NCI-H748 (cell line): ENCODE measurements at regions not wholly inside any gene's neighbourhood (a gene's known extent, or its start where the extent isn't known, plus 50 kb on each side); places are given as distances from the start of the nearest gene placed in this dataset.

Source experiments
- DNase-seq: peaks from one replicate; lab custom pipeline; 2025; ENCODE audit not compliant: unreplicated experiment; lab: John Stamatoyannopoulos, UW

- DNase-seq, result no peak
These were observed 415.1 kb upstream of the NEGR1 start for GRCh38 chr1:72697410-72697809.

GRCh38 chr1:72693899-72694298, 411.6 kb upstream of the NEGR1 start:
- no peak for DNase-seq

- no peak for DNase-seq
These were observed 411.0 kb upstream of the NEGR1 start for GRCh38 chr1:72693376-72693775.

DNA sequence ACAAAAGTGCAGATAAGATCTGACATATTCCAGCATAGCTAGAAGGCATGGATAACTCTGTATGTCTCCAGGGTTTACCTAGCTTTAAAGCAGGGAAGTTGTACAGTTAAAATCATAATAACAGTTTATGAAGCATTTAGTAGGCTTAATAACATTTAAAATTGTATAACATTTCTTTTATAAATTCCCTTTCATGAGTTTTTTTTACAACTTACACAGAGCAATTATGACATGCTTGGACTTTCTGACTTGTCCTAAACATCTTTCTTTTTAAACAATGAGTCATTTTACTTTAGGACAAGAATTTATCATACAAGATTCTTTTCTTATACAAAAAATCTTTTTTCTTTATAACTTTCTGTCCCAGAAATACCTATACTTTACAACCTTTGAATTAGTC, 408.5 kb upstream of the NEGR1 start:
- DNase-seq, result no peak

DNA sequence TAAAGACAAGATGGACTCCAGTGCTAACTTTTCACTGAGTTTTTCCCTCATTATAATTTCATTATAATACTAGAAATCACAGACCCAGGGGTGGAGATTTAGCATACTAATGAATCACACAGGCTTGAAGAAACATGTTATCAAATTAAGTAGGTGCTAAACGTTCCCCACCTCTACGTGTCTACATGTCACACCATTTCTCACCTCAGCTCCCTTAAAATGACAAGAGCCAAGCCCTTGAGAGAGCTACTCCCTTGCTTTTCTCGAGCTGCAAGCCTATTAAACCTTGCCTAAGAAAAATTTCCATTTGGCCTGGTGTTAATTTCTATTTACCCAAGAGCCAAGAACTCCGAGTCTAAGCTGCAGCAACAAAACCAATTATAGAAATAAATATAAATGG, 396.3 kb upstream of the NEGR1 start:
- DNase-seq, result no peak

GRCh38 chr1:72670902-72671301, 388.6 kb upstream of the NEGR1 start:
- DNase-seq, result peak; percentile 76

DNA sequence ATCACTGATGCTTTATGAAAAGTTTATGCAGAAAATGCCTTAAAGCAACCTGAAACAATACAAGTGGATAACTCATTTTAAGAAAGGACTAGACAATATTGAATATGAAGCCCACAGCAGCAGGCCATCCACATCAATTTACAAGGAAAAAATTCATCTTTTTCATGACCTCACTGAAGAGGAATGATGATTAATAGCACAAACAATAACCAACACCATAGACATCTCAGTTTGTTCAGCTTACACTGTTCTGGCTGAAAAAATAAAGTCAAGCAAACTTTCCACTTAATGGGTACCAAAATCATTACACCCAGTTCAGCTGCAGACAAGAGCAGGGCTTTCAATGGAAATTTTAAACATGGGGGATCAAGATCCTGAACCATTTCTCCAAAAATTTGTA, 380.6 kb upstream of the NEGR1 start:
- no peak for DNase-seq

DNA sequence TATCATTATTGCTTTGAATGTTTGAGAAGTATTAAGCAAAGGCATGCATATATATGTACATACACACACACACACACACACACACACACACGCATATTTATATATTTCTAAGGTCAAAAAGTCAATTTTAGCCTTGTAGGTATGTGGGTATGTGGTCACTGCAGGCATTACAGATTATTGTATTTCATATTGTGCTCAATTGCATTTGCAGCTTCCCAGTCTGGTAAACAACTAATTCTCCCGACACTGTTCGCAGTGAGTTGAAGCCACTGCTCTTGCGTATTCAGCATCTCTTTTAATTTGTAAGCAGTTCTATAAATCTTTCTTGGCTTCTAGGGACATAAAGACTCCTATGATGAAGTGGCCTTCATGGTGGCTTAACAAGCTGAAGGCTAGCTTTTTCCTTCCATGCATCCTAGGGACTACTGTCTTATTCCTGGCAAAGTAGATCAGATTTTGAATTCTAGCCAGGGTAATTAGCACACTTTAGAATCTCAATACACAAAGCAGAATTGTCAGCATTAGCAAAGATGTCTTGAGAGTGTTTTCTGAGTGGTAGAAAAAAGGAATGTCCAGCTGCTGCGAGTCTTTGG, 368.6 kb upstream of the NEGR1 start:
- DNase-seq, result no peak

- no peak for DNase-seq
These were observed 367.7 kb upstream of the NEGR1 start for GRCh38 chr1:72649991-72650390.

DNA sequence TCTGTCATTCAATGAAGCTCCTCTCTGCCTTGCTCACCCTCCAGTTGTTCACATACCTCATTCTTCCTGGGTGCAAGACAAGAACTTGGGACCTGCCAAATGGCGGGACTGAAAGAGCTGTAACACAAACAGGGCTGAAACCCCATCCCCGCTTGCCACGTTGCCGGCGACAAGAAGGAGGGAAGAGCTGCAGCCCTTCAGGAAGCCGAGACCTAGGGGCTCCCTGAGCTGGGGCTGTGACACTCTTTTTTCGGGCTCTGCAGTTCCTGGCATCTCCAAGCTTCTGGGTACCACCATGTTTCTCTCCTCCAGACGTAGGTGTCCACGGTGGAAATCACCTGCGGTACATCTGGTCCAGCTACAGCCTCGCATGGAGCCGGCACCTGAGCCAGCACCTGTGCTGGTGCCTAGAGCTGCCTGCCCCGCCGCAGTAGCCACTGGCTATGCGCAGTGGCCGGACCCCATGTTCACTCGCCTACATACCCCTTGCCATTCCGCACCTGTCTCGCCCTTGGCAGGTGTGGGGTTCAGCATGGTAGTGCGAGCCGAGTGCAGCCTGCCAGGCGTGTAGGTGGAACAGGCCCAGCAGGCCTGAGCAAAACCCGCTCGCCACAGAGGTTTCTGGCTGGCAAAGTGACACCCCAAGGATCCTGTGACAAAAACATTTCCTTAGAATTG, 367.0 kb upstream of the NEGR1 start:
- DNase-seq, result no peak

DNA sequence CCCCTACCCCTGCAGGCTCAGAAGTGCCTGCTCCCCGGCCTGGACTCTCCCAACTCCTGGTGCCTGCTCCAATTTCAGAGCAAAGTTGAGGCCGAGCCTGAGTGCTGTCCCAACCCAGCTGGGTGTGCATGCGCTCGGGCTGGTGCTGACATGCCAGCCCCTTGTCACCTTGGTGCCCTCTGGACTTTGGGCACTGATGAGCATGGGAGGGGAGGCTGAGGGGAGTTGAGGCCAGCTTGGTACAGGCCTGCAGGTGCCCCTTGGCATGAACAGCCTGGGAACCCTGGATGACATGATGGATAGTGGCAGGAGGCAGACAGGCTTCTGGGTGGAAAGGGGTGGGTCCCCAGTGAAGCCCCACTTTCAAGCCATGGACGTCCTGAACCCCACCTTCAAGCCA, 366.1 kb upstream of the NEGR1 start:
- no peak for DNase-seq

DNA sequence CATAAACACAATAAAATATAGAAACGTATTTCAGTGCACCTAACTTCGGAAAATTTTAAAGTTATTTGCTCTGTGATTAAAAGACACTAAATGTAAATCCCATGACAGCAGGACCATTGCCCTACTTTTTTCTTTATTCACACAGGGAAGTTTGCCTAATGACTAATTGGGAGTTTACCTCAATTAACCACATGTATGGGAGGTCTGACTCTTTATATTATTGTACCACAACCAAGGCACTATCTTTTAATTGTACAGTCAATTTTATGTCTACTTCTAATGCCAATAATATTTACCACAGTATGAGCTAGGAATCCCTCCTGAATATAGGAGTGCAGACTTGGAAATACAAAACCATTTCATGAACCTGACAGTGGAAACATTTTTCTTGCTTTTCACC, 360.8 kb upstream of the NEGR1 start:
- no peak for DNase-seq

GRCh38 chr1:72637593-72637992, 355.3 kb upstream of the NEGR1 start:
- DNase-seq, result no peak

- no peak for DNase-seq
These were observed 354.3 kb upstream of the NEGR1 start for GRCh38 chr1:72636631-72637030.

DNA sequence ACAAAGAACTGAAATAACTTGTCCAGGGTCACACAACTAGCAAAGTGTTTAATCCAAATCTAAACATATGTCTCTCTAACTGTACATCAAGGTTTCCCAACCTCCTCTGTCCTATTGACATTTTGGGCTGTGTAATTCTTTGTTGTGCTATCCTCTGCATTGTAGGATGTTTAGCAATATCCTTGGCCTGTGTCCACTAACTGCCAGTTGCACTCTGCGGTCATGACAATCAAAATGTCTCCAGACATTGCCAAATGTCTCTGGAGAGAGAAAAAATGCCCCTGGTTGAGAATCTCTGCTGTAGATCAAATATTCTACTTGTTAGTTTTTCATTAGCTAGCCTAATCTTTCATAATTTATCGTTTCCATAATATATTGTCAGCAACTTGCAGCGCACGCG, 353.4 kb upstream of the NEGR1 start:
- no peak for DNase-seq

GRCh38 chr1:72634946-72635345, 352.6 kb upstream of the NEGR1 start:
- DNase-seq, result no peak

DNA sequence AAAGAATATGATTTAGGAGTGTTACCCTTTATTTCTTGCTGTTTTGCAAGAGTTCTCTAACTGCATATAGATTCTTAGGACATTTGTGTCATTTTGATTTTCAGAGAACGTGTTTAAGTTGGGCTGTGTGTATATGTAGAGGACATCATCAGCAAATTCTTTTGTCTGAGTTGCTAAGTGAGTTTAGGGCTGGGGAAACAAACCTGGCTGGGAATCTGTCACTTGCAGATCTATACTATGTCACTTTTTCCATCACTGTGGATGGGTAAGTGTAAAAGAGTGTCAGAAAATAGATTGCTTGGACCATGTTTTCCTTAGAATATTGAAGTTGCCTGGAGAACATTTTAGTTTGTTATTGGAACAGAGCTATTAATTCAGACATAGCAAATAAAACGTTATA, 349.1 kb upstream of the NEGR1 start:
- DNase-seq, result no peak

DNA sequence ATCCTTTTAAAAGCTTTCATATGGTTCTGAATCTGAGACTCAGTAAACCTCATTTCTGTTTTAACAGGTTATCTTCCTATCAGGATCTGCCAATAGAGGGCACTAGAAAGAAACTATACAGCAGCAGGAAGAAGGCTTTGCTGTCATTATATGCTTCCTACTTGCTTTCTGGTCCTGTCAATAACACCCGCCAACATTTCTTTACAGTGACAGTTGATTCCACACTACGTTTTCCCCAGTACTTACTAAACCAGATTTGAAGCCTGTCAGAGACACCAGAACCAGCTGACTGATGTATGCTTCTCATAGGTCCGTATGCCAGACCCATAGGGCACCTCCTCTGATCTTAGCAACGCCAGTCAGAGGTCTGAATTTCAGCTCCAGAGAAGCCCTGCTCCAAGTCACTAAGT, 341.0 kb upstream of the NEGR1 start:
- peak; percentile 80 for DNase-seq

DNA sequence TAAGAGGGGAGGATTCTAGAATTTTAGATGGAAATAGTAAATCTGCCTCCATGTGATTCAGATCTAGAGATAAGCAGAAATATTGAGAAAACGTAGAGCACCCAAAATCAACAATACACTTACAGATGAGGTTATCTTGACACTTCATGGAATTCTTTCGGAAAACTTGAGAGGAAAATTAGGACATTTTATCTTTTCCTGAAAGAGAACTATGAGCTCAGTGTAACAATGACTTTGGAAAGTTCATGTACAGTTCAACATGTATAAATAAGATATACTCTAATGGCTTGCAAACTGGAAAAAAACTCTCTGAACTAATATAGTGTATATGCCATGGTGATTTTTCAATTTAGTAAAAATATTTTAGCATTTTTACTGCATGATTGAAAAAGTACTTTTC, 338.1 kb upstream of the NEGR1 start:
- no peak for DNase-seq

- no peak for DNase-seq
These were observed 324.0 kb upstream of the NEGR1 start for GRCh38 chr1:72606216-72606810.

DNA sequence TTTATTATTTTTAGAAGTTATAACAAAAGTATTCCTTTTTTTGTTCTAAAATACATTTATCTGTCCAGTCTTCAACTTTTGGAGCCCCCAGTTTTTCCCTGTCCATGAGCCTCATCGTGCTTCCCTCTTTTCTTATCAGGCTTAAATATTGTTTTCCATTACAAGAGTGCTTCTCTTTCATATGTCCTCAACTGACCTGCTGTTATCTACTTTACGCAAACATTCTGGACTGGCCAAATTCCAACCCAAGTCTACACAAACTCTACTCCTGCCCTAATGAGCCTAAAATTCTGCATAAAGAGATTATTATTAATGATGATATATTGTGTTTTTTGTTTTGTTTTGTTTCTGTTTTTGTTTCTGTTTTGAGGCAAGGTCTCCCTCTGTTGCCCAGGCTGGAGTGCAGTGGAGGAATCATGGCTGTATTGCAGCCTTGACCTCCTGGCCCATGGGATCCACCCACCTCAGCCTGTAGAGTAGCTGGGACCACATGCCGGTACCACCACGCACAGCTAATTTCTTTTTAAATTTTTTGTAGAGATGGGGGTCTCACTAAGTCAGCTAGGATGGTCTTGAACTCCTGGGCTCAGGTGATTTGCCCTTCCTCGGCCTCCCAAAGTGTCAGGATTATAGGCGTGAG, 318.8 kb upstream of the NEGR1 start:
- DNase-seq, result no peak

DNA sequence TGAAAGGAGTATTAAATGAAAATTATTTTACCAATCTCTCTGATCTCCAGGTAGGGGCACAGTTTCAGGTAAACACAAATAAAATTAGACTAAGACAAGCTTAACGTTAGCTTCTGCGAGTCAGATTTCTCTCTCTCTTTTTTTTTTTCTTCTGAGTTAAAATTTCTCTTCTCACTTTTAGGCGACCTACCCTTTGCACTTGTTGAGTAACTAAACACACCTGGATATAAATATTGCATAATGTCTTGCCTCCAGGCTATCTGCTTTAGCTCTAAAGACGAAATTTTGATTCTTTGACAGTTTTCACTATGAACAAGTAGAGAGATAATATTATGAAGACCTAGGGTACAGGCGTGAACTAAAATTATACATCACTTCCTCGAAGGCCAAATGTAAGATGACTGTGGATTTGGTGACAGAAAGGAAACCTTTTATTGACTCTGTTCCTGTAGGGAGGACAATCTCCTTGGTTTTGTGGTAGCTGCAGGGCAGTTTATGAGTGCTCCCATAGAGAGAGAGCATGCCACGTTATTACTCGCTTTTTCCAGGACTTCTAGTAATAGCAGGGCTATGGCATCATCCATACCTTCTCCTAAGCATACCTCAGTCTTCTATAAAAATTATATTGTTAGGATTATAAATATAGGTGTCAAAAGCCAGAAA, 303.8 kb upstream of the NEGR1 start:
- no peak for DNase-seq
